Fibroblast of lung (primary cell): ENCODE measurements at regions not wholly inside any gene's neighbourhood (a gene's known extent, or its start where the extent isn't known, plus 50 kb on each side); places are given as distances from the start of the nearest gene placed in this dataset.

ENCODE experiments used
- CTCF ChIP-seq, 2 donors: IDR thresholded peaks in 1 of 2; conservative IDR thresholded peaks in 1 of 2; 1 replicate in 1 of 2; 2 replicates in 1 of 2; pipeline ENCODE4 v1.5.1; 2011 to 2012; ENCODE audit warnings: low read length in 2 of 2, control low read depth in 1 of 2, inconsistent platforms in 1 of 2, low read depth in 1 of 2, mild to moderate bottlenecking in 1 of 2
- EZH2 ChIP-seq: IDR thresholded peaks from 2 replicates; pipeline ENCODE4 v1.5.1; 2012; ENCODE audit warnings: low read length, control low read depth, mild to moderate bottlenecking; ENCODE audit errors: missing control alignments

- TF ChIP-seq CTCF (conservative IDR thresholded peaks at IDR 0.05 in 1 of 2, IDR thresholded peaks at IDR 0.05 in 1 of 2; ENCODE audit: low read depth in 1 of 2, low read length in 2 of 2), result no peak
- no peak for TF ChIP-seq EZH2
Observed at GRCh38 chr22:46090036-46090591, 60.2 kb upstream of the PPARA start.
